Ishikawa (cell line): ENCODE measurements at regions not wholly inside any gene's neighbourhood (a gene's known extent, or its start where the extent isn't known, plus 50 kb on each side); places are given as distances from the start of the nearest gene placed in this dataset.

Experiments
- CEBPB ChIP-seq: IDR thresholded peaks from 2 replicates; pipeline ENCODE4 v1.6.1; 2012
- CREB1 ChIP-seq: IDR thresholded peaks from 2 replicates; pipeline ENCODE4 v1.6.1; 2012; ENCODE audit warnings: low read depth
- EGR1 ChIP-seq: IDR thresholded peaks from 2 replicates; pipeline ENCODE4 v1.6.1; 2012
- EP300 ChIP-seq: IDR thresholded peaks from 2 replicates; pipeline ENCODE4 v1.6.1; 2012; ENCODE audit warnings: borderline replicate concordance
- FOXM1 ChIP-seq: IDR thresholded peaks from 2 replicates; pipeline ENCODE4 v1.6.1; 2012; ENCODE audit warnings: low read depth, borderline replicate concordance
- MAX ChIP-seq: IDR thresholded peaks from 2 replicates; pipeline ENCODE4 v1.6.1; 2012
- NFIC ChIP-seq: IDR thresholded peaks from 2 replicates; pipeline ENCODE4 v1.6.1; 2012
- RAD21 ChIP-seq: IDR thresholded peaks from 2 replicates; pipeline ENCODE4 v1.6.1; 2012; ENCODE audit warnings: low read depth
- TAF1 ChIP-seq: IDR thresholded peaks from 2 replicates; pipeline ENCODE4 v1.6.1; 2012; ENCODE audit warnings: low read depth, mild to moderate bottlenecking
- TCF12 ChIP-seq: IDR thresholded peaks from 2 replicates; pipeline ENCODE4 v1.6.1; 2012; ENCODE audit warnings: low read depth
- TEAD4 ChIP-seq: IDR thresholded peaks from 2 replicates; pipeline ENCODE4 v1.6.1; 2012
- USF1 ChIP-seq: IDR thresholded peaks from 2 replicates; pipeline ENCODE4 v1.6.1; 2012
- YY1 ChIP-seq: IDR thresholded peaks from 2 replicates; pipeline ENCODE4 v1.6.1; 2012; ENCODE audit warnings: low read depth
- ZBTB7A ChIP-seq: IDR thresholded peaks from 2 replicates; pipeline ENCODE4 v1.6.1; 2012; ENCODE audit warnings: low read depth
- TF ChIP-seq, protein P1 (sequence below): IDR thresholded peaks from 2 replicates; pipeline ENCODE4 v1.6.1; 2012; ENCODE audit warnings: low read depth, mild to moderate bottlenecking

DNA sequence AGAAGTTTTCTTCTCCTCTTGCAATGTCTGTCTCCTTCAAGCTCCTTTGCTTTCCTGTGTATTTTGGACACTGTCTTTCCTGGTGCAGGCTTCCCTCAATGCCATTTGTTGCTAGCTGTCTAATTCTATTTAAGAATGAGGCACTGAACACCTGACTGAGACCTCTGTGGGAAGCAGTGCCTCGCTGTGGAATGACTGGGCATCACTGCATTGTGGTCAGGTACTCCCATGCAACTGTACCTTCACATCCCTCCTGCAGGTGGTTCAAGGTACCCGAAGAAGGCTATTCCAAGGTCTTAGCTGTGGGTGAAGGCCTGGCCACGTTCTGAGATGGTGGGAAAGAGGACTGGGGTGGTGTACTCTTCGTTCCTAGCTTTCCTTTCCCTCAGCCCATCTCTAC, 152.8 kb upstream of the CTAGE1 start:
- TF ChIP-seq MAX (no peak), CEBPB (no peak), TCF12 (no peak), YY1 (no peak)

GRCh38 chr18:22572341-22572740, 154.6 kb upstream of the CTAGE1 start:
- no peak for TF ChIP-seq FOXM1
- TF ChIP-seq USF1, result no peak
- TF ChIP-seq, protein P1, sequence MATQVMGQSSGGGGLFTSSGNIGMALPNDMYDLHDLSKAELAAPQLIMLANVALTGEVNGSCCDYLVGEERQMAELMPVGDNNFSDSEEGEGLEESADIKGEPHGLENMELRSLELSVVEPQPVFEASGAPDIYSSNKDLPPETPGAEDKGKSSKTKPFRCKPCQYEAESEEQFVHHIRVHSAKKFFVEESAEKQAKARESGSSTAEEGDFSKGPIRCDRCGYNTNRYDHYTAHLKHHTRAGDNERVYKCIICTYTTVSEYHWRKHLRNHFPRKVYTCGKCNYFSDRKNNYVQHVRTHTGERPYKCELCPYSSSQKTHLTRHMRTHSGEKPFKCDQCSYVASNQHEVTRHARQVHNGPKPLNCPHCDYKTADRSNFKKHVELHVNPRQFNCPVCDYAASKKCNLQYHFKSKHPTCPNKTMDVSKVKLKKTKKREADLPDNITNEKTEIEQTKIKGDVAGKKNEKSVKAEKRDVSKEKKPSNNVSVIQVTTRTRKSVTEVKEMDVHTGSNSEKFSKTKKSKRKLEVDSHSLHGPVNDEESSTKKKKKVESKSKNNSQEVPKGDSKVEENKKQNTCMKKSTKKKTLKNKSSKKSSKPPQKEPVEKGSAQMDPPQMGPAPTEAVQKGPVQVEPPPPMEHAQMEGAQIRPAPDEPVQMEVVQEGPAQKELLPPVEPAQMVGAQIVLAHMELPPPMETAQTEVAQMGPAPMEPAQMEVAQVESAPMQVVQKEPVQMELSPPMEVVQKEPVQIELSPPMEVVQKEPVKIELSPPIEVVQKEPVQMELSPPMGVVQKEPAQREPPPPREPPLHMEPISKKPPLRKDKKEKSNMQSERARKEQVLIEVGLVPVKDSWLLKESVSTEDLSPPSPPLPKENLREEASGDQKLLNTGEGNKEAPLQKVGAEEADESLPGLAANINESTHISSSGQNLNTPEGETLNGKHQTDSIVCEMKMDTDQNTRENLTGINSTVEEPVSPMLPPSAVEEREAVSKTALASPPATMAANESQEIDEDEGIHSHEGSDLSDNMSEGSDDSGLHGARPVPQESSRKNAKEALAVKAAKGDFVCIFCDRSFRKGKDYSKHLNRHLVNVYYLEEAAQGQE, result no peak
- TF ChIP-seq YY1, result no peak
- no peak for TF ChIP-seq TEAD4
- no peak for TF ChIP-seq TAF1
- no peak for TF ChIP-seq CEBPB
- TF ChIP-seq NFIC, result no peak
- TF ChIP-seq RAD21, result no peak
- no peak for TF ChIP-seq EP300

GRCh38 chr18:22579271-22579670, 161.6 kb upstream of the CTAGE1 start:
- TF ChIP-seq MAX (no peak), FOXM1 (no peak), TEAD4 (no peak), RAD21 (no peak), USF1 (no peak), YY1 (no peak), TAF1 (no peak), EGR1 (no peak)
- TF ChIP-seq, protein P1, result no peak

DNA sequence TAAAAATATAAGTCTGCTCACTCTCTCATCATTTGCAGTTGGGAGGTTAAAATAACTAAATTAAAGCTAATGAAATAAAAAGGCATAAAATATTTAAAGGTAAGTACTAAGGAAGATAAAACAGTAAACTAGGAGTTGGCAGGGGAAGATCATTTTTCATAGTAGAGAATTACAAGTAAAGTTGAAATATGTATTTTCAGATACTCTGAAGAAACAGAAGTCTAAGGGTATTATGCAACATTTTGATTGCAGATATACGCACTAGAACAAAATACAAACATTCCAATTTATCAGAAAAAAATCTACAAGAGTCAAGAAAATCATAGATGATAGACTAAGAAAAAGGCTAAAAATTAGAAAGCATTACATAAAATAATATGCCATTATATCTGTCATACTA, 167.6 kb upstream of the CTAGE1 start:
- TF ChIP-seq FOXM1, result no peak

- no peak for TF ChIP-seq MAX
- no peak for TF ChIP-seq CREB1
- TF ChIP-seq ZBTB7A, result no peak
- TF ChIP-seq, protein P1, result no peak
- no peak for TF ChIP-seq USF1
- TF ChIP-seq CEBPB, result no peak
- TF ChIP-seq FOXM1, result no peak
- TF ChIP-seq EP300, result no peak
- no peak for TF ChIP-seq TAF1
- no peak for TF ChIP-seq EGR1
- TF ChIP-seq YY1, result no peak
- TF ChIP-seq TEAD4, result no peak
- no peak for TF ChIP-seq TCF12
- TF ChIP-seq RAD21, result no peak
- no peak for TF ChIP-seq NFIC
These were observed 168.1 kb upstream of the CTAGE1 start for GRCh38 chr18:22585821-22586220.
